Osteocyte (in vitro differentiated cells): ENCODE measurements at regions not wholly inside any gene's neighbourhood (a gene's known extent, or its start where the extent isn't known, plus 50 kb on each side); places are given as distances from the start of the nearest gene placed in this dataset.

Experiments used
- DNase-seq: peaks from one replicate; pipeline ENCODE4 v3.0.0; 2021; ENCODE audit warnings: mixed read lengths; ENCODE audit not compliant: unreplicated experiment; ENCODE audit errors: extremely low spot score
- H3K27ac Mint-ChIP-seq: one replicate; pipeline ENCODE4 v1.8.0; 2021; ENCODE audit warnings: mild to moderate bottlenecking, mixed read lengths; ENCODE audit not compliant: unreplicated experiment
- H3K27me3 Mint-ChIP-seq: one replicate; pipeline ENCODE4 v1.8.0; 2021; ENCODE audit warnings: mixed read lengths; ENCODE audit not compliant: unreplicated experiment
- H3K36me3 Mint-ChIP-seq: one replicate; pipeline ENCODE4 v1.8.0; 2021; ENCODE audit warnings: mixed read lengths; ENCODE audit not compliant: unreplicated experiment
- H3K4me1 Mint-ChIP-seq: one replicate; pipeline ENCODE4 v1.8.0; 2021; ENCODE audit warnings: mixed read lengths; ENCODE audit not compliant: unreplicated experiment
- H3K4me3 Mint-ChIP-seq: one replicate; pipeline ENCODE4 v1.8.0; 2021; ENCODE audit warnings: mild to moderate bottlenecking, moderate library complexity, mixed read lengths; ENCODE audit not compliant: unreplicated experiment
- H3K9me3 Mint-ChIP-seq: one replicate; pipeline ENCODE4 v1.8.0; 2021; ENCODE audit warnings: mixed read lengths; ENCODE audit not compliant: unreplicated experiment
- CTCF ChIP-seq: fragments of 200-600 bp; sonication (generic); IDR thresholded peaks from 2 replicates; pipeline ENCODE4 v1.5.0; 2021; ENCODE audit warnings: antibody characterized with exemption, mild to moderate bottlenecking, moderate library complexity

GRCh38 chr3:168288511-168289401 lies 193.0 kb upstream of the GOLIM4 start:
- Mint-ChIP-seq H3K36me3 (no peaks in the 10 kb centered on the region), H3K4me1 (no peaks in the 10 kb centered on the region), H3K27me3 (no peaks in the 10 kb centered on the region), H3K4me3 (no peak overlapping the region), H3K27ac (no peak overlapping the region), H3K9me3 (no peaks in the 10 kb centered on the region)
- TF ChIP-seq CTCF, result no peak
- DNase-seq, result no peak

GRCh38 chr3:168285506-168285905 lies 189.8 kb upstream of the GOLIM4 start:
- Mint-ChIP-seq H3K27ac (no peak overlapping the region), H3K4me3 (no peak overlapping the region), H3K9me3 (no peaks in the 10 kb centered on the region), H3K4me1 (no peaks in the 10 kb centered on the region), H3K27me3 (no peaks in the 10 kb centered on the region), H3K36me3 (no peaks in the 10 kb centered on the region)
- DNase-seq, result no peak
- TF ChIP-seq CTCF, result no peak

- no peaks in the 10 kb centered on the region for H3K36me3 Mint-ChIP-seq
- DNase-seq, result no peak
- H3K4me1 Mint-ChIP-seq, result no peaks in the 10 kb centered on the region
- TF ChIP-seq CTCF, result no peak
- no peaks in the 10 kb centered on the region for H3K27me3 Mint-ChIP-seq
- no peaks in the 10 kb centered on the region for H3K9me3 Mint-ChIP-seq
- H3K4me3 Mint-ChIP-seq, result no peak overlapping the region
- no peak overlapping the region for H3K27ac Mint-ChIP-seq
Observed at GRCh38 chr3:168284728-168285127, 189.0 kb upstream of the GOLIM4 start.

- Mint-ChIP-seq H3K9me3 (peaks cover 13% of the 10 kb centered on the region), H3K4me1 (peaks cover 4% of the 10 kb centered on the region), H3K27ac (no peak overlapping the region), H3K27me3 (no peaks in the 10 kb centered on the region), H3K36me3 (peaks cover 3% of the 10 kb centered on the region), H3K4me3 (no peak overlapping the region)
- no peak for DNase-seq
- no peak for TF ChIP-seq CTCF
Observed at GRCh38 chr3:168275662-168276061, 179.9 kb upstream of the GOLIM4 start.

GRCh38 chr3:168273917-168274316 lies 178.2 kb upstream of the GOLIM4 start:
- Mint-ChIP-seq H3K4me1 (peaks cover 4% of the 10 kb centered on the region), H3K9me3 (peaks cover 13% of the 10 kb centered on the region), H3K27me3 (no peaks in the 10 kb centered on the region), H3K4me3 (no peak overlapping the region), H3K36me3 (peaks cover 3% of the 10 kb centered on the region), H3K27ac (no peak overlapping the region)
- TF ChIP-seq CTCF, result no peak
- DNase-seq, result no peak
